Raji (cell line): ENCODE measurements at regions not wholly inside any gene's neighbourhood (a gene's known extent, or its start where the extent isn't known, plus 50 kb on each side); places are given as distances from the start of the nearest gene placed in this dataset.

Experiments used
- POLR2A ChIP-seq: IDR thresholded peaks from 2 replicates; pipeline ENCODE4 v1.6.1; 2011; ENCODE audit warnings: low read depth, low read length, control low read depth; ENCODE audit not compliant: insufficient read depth

GRCh38 chr2:64795024-64795592 is 141.4 kb upstream of the SERTAD2 start:
- no peak for TF ChIP-seq POLR2A

GRCh38 chr2:64796926-64797325 is 143.2 kb upstream of the SERTAD2 start:
- no peak for TF ChIP-seq POLR2A

DNA sequence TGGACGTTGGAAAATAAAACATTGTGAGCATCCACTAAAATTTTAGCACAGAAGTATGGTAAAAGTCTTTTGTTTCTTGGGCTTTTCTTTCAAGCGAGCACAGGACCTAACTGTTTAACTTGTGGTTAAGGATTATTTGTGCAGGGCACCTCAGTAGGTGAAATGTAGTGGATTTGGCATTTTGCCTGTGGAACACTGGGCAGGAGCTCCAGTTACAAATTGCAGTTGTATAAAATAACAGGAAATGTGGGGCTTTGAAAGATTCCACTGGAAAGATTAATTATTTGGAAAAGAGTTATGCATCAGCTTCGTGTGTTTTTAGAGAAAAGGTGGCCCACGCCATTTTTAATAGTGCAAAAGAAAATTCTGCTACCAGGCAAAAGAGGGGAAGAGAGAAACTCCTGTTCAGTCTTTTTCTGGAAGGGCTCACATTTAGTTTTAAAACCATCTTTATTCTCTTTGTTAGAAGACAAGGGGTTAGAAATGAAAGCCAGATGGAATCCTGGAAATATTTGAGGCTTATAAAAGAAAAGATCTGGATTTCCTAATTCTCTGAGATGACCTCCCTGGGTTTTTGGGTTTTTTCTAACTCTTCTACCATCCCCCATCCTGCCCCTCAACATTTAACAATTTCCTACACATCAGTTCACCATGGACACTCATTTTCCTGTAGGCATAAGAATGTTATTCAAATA is 144.3 kb upstream of the SERTAD2 start:
- no peak for TF ChIP-seq POLR2A

GRCh38 chr2:64799592-64800252 is 146.0 kb upstream of the SERTAD2 start:
- TF ChIP-seq POLR2A: no peak

DNA sequence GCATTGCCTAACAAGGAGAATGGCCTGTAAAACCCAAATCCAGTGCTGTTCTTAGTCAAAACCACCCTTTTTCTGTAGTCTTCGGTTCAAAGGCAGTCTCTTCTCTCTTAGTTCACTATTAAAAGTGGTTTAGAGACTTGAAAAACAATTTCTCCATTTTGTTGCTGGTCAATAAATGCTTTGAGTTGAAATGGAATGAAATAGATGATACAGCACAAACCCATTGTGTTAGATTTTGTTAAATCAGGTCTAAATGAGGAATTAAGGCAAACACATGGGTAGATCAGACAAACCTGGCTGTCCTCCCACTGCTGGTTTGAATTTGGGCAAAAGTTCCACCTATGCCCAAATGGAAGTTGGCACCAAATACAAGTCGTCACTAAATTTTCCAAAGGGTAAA is 150.1 kb upstream of the SERTAD2 start:
- TF ChIP-seq POLR2A: no peak

GRCh38 chr2:64804651-64805050 is 150.9 kb upstream of the SERTAD2 start:
- TF ChIP-seq POLR2A: no peak

- no peak for TF ChIP-seq POLR2A
These were observed 153.7 kb upstream of the SERTAD2 start for GRCh38 chr2:64807417-64807816.

DNA sequence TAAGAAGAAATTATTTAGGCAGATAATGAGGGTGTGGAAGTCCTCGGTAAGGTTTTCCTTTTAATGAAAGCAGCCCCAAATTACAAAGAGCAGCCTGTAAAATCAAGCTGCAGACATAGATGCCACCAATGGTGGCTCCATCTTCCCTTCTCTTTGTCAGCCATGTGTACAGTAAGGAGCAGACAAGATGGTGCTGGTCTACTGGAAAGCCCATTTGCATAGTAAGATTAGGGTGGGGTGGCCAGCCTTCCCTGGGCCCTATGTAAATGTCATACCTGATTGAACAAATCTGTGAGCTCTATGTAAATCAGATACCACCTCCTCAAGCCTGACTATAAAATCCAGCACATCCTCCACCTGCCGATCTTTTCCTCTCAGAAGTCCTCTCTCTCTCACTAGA is 154.4 kb upstream of the SERTAD2 start:
- no peak for TF ChIP-seq POLR2A

GRCh38 chr2:64808754-64809153 is 155.0 kb upstream of the SERTAD2 start:
- TF ChIP-seq POLR2A: no peak

DNA sequence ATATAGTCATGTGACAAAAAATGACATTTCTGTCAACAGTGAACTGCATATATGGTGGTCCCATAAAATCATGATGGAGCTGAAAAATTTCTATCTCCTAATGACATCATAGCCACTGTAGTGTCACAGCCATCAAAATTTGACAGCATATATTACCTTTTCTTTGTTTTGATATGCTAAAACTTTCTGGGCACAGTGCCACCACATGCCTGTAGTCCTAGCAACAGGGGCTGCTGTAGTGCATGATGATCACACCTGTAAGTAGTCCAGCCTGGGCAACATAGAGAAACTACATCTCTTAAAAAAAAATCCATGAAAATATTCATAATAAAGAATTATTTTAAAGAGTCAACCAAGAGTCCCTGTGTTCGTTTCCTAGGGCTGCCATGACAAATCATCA is 155.5 kb upstream of the SERTAD2 start:
- TF ChIP-seq POLR2A: no peak

DNA sequence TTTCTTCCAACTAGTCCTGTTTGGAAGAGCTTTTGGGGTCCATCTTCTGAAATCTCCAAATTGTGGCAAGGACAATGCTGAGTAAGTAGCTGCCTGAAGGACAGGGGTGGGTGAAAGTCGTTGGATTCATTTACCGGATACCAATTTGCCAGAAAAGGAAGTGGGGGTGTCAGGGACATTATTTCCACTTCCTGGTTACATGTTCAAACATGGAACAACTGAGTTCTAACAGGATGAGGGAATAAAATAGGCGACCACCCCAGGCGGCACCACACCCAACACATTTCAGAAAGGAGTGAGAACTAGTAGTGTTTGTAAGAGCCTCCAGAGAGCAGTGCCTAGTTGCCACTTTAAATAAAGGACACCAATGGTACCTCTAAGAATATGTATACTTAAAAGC is 158.6 kb upstream of the SERTAD2 start:
- TF ChIP-seq POLR2A: no peak

- TF ChIP-seq POLR2A: no peak
These were observed 160.3 kb upstream of the SERTAD2 start for GRCh38 chr2:64814007-64814406.

DNA sequence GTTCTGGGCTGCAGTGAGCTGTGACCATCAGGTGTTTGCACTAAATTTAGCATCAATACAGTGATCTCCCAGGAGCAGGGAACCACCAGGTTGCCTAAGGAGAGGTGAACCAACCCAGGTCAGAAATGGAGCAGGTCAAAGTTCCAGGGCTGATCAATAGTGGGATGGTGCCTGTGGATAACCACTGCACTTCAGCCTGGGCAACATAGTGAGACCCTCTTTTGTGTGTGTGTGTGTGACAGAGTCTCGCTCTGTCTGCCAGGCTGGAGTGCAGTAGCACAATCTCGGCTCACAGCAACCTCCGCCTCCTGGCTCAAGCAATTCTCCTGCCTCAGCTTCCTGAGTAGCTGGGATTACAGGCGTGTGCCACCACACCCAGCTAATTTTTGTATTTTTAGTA is 163.7 kb upstream of the SERTAD2 start:
- TF ChIP-seq POLR2A: no peak

GRCh38 chr2:64818664-64819060 is 164.9 kb upstream of the SERTAD2 start:
- no peak for TF ChIP-seq POLR2A

DNA sequence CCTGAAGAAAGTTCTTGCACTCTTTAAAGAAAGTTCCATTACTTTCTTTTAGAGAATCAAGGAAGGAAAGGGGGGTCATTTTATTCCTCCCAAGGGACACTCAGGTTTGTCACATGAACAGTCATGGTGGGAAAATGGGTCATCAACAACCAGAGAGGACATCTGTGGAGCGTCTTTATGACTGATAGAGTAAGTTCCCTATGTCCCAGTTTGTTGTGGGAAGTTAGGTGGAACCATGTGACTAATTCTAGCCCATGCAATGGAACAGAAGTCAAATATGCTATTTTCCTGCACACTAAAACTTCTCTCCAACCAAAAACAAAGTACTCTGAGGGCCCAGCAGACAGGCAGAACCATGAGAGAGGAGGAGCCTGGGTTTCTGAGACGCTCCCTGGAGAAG is 165.6 kb upstream of the SERTAD2 start:
- TF ChIP-seq POLR2A: no peak
